Caco-2 (cell line): ENCODE measurements at regions not wholly inside any gene's neighbourhood (a gene's known extent, or its start where the extent isn't known, plus 50 kb on each side); places are given as distances from the start of the nearest gene placed in this dataset.

Experiments used
- BruUV-seq: library from RNA; stranded (reverse); fragments of 400-500 nt; replicated peaks from 2 replicates; lab custom pipeline; 2021; lab: Mats Ljungman, UMichigan
- CTCF ChIA-PET: fragments of 300-600 bp; sonication (Branson Sonifier 250); formaldehyde crosslinking; loops from one replicate; lab custom pipeline; 2022; ENCODE audit warnings: antibody characterized with exemption; lab: Charles Lee
- POLR2A ChIA-PET: fragments of 300-600 bp; sonication (Branson Sonifier 250); formaldehyde crosslinking; loops from one replicate; lab custom pipeline; 2022; ENCODE audit warnings: antibody characterized with exemption; lab: Charles Lee
- DNase-seq, 2 experiments: peaks; one replicate each; pipeline versions ENCODE4 v3.0.0 to v3.0.0-alpha.2; 2020 to 2022
- H3K27me3 ChIP-seq: replicated peaks from 2 replicates; pipeline ENCODE4 v1.6.0; 2011; ENCODE audit warnings: low read length; ENCODE audit not compliant: control insufficient read depth, insufficient read depth
- H3K36me3 ChIP-seq: 2 replicates; pipeline ENCODE4 v1.5.1; 2011; ENCODE audit warnings: low read length; ENCODE audit not compliant: control insufficient read depth, insufficient read depth
- H3K4me1 ChIP-seq: fragments of 250-450 bp; sonication (Bioruptor Pico); 2 replicates; pipeline ENCODE4 v1.5.1; 2020; ENCODE audit warnings: mild to moderate bottlenecking
- H3K4me3 ChIP-seq: 2 replicates; pipeline ENCODE4 v1.5.1; 2011; ENCODE audit warnings: low read depth, mild to moderate bottlenecking, control low read depth, low read length
- H3K9me3 ChIP-seq: fragments of 250-450 bp; sonication (Bioruptor Pico); 2 replicates; pipeline ENCODE4 v1.5.1; 2020; ENCODE audit warnings: mild to moderate bottlenecking, moderate library complexity
- H3K27ac Mint-ChIP-seq: one replicate; pipeline ENCODE4 v1.8.0; 2022; ENCODE audit warnings: mixed read lengths; ENCODE audit not compliant: unreplicated experiment
- H3K27me3 Mint-ChIP-seq: one replicate; pipeline ENCODE4 v1.8.0; 2022; ENCODE audit warnings: mixed read lengths; ENCODE audit not compliant: insufficient read depth, unreplicated experiment
- H3K36me3 Mint-ChIP-seq: one replicate; pipeline ENCODE4 v1.8.0; 2022; ENCODE audit warnings: mild to moderate bottlenecking, mixed read lengths; ENCODE audit not compliant: insufficient read depth, unreplicated experiment
- H3K4me1 Mint-ChIP-seq: one replicate; pipeline ENCODE4 v1.8.0; 2022; ENCODE audit warnings: low read depth, mixed read lengths; ENCODE audit not compliant: unreplicated experiment
- H3K4me3 Mint-ChIP-seq: one replicate; pipeline ENCODE4 v1.8.0; 2022; ENCODE audit warnings: mild to moderate bottlenecking, moderate library complexity, mixed read lengths; ENCODE audit not compliant: unreplicated experiment
- H3K9me3 Mint-ChIP-seq: one replicate; pipeline ENCODE4 v1.8.0; 2022; ENCODE audit warnings: mixed read lengths; ENCODE audit not compliant: unreplicated experiment
- CTCF ChIP-seq, 2 experiments: fragments of 200-600 bp in 1 of 2; IDR thresholded peaks; 1 replicate in 1 of 2; 2 replicates in 1 of 2; pipeline versions ENCODE4 v1.5.1 to v1.8.0; 2011 to 2022; ENCODE audit warnings: antibody characterized with exemption in 1 of 2, control low read depth in 1 of 2, inconsistent platforms in 1 of 2, low read depth in 1 of 2, low read length in 1 of 2, mild to moderate bottlenecking in 1 of 2, moderate library complexity in 1 of 2; ENCODE audit not compliant: insufficient read depth in 1 of 2, severe bottlenecking in 1 of 2, unreplicated experiment in 1 of 2
- intact Hi-C: fragments of 100-400 bp; cut with micrococcal nuclease; formaldehyde crosslinking; loops from one replicate; pipeline ENCODE4 v1.10.0; 2022; ENCODE audit not compliant: unreplicated experiment

- CTCF ChIA-PET: no interaction called here
- no peak overlapping the region for H3K4me3 ChIP-seq
- no peak overlapping the region for H3K27ac Mint-ChIP-seq
- BruUV-seq: no TSS peak
- intact Hi-C loops: no loop called here
- H3K36me3 Mint-ChIP-seq: no peaks in the 10 kb centered on the region
- H3K4me1 ChIP-seq: no peaks in the 10 kb centered on the region
- no peak for DNase-seq
- POLR2A ChIA-PET: no interaction called here
- no peak for TF ChIP-seq CTCF (IDR thresholded peaks at IDR 0.05; ENCODE audit: insufficient read depth in 1 of 2, low read depth in 1 of 2, low read length in 1 of 2, severe bottlenecking in 1 of 2, unreplicated experiment in 1 of 2)
- H3K27me3 ChIP-seq: no peaks in the 10 kb centered on the region
- no peak overlapping the region for H3K4me3 Mint-ChIP-seq
- peaks cover 15% of the 10 kb centered on the region for H3K9me3 Mint-ChIP-seq
- no peaks in the 10 kb centered on the region for H3K36me3 ChIP-seq
- peaks cover 3% of the 10 kb centered on the region for H3K4me1 Mint-ChIP-seq
- H3K27me3 Mint-ChIP-seq: no peaks in the 10 kb centered on the region
- no peaks in the 10 kb centered on the region for H3K9me3 ChIP-seq
These were observed 142.9 kb downstream of the ASCL1 start for GRCh38 chr12:103100257-103100831.

GRCh38 chr12:103102225-103102744, 144.8 kb downstream of the ASCL1 start:
- CTCF ChIA-PET: no interaction called here
- no peak overlapping the region for H3K4me3 ChIP-seq
- H3K27me3 Mint-ChIP-seq: peaks cover 8% of the 10 kb centered on the region
- no peak for TF ChIP-seq CTCF (IDR thresholded peaks at IDR 0.05; ENCODE audit: insufficient read depth in 1 of 2, low read depth in 1 of 2, low read length in 1 of 2, severe bottlenecking in 1 of 2, unreplicated experiment in 1 of 2)
- no peak for DNase-seq
- POLR2A ChIA-PET: no interaction called here
- H3K9me3 Mint-ChIP-seq: peaks cover 11% of the 10 kb centered on the region
- no peaks in the 10 kb centered on the region for H3K4me1 ChIP-seq
- no peak overlapping the region for H3K4me3 Mint-ChIP-seq
- H3K36me3 Mint-ChIP-seq: no peaks in the 10 kb centered on the region
- H3K9me3 ChIP-seq: no peaks in the 10 kb centered on the region
- H3K4me1 Mint-ChIP-seq: no peaks in the 10 kb centered on the region
- no TSS peak for BruUV-seq
- intact Hi-C loops: no loop called here
- no peaks in the 10 kb centered on the region for H3K36me3 ChIP-seq
- H3K27me3 ChIP-seq: no peaks in the 10 kb centered on the region
- no peak overlapping the region for H3K27ac Mint-ChIP-seq

GRCh38 chr12:103105971-103106597, 148.6 kb downstream of the ASCL1 start:
- Histone ChIP-seq H3K4me3 (no peak overlapping the region), H3K36me3 (no peaks in the 10 kb centered on the region), H3K4me1 (no peaks in the 10 kb centered on the region), H3K9me3 (no peaks in the 10 kb centered on the region), H3K27me3 (no peaks in the 10 kb centered on the region; the same call in 1 of the 2 replicates)
- intact Hi-C loops: no loop called here
- ChIA-PET CTCF (no interaction called here), POLR2A (no interaction called here)
- no peak overlapping the region for H3K4me3 Mint-ChIP-seq
- no TSS peak for BruUV-seq
- no peaks in the 10 kb centered on the region for H3K4me1 Mint-ChIP-seq
- no peak for DNase-seq
- TF ChIP-seq CTCF (IDR thresholded peaks at IDR 0.05; ENCODE audit: insufficient read depth in 1 of 2, low read depth in 1 of 2, low read length in 1 of 2, severe bottlenecking in 1 of 2, unreplicated experiment in 1 of 2): no peak
- H3K9me3 Mint-ChIP-seq: peaks cover 1% of the 10 kb centered on the region
- H3K27ac Mint-ChIP-seq: no peak overlapping the region
- peaks cover 8% of the 10 kb centered on the region for H3K27me3 Mint-ChIP-seq
- no peaks in the 10 kb centered on the region for H3K36me3 Mint-ChIP-seq
